Small intestine (tissue), 7 donors: ENCODE measurements at regions not wholly inside any gene's neighbourhood (a gene's known extent, or its start where the extent isn't known, plus 50 kb on each side); places are given as distances from the start of the nearest gene placed in this dataset.
A peak's percentile ranks its signal among the peaks of the same experiment; 100 is the strongest.

Source experiments
- DNase-seq, 2 donors: peaks; one replicate each; pipeline versions ENCODE4 v3.0.0 to v3.0.0-alpha.2; 2013
- FAIRE-seq: peaks from 2 replicates; lab custom pipeline; 2012; peaks lifted over from hg19 to GRCh38; lab: Jason Lieb, UNC
- H3K27ac ChIP-seq, 3 donors: one replicate each; pipeline ENCODE4 v1.5.1; 2013; ENCODE audit warnings: low read length in 2 of 3, mild to moderate bottlenecking in 2 of 3, control low read depth in 1 of 3, inconsistent platforms in 1 of 3, low read depth in 1 of 3, moderate library complexity in 1 of 3
- H3K27me3 ChIP-seq, 3 donors: one replicate each; pipeline ENCODE4 v1.6.1; 2013; ENCODE audit warnings: low read length in 3 of 3, inconsistent platforms in 1 of 3; ENCODE audit not compliant: control insufficient read depth in 3 of 3, insufficient read depth in 3 of 3
- H3K36me3 ChIP-seq, 3 donors: one replicate each; pipeline ENCODE4 v1.6.1; 2013; ENCODE audit warnings: low read length in 3 of 3, inconsistent platforms in 1 of 3, low read depth in 1 of 3, mild to moderate bottlenecking in 1 of 3, moderate library complexity in 1 of 3; ENCODE audit not compliant: control insufficient read depth in 3 of 3, insufficient read depth in 2 of 3
- H3K4me1 ChIP-seq, 3 donors: one replicate each; pipeline ENCODE4 v1.6.1; 2013; ENCODE audit warnings: low read length in 2 of 3, inconsistent platforms in 1 of 3, low read depth in 1 of 3, mild to moderate bottlenecking in 1 of 3, moderate library complexity in 1 of 3; ENCODE audit not compliant: control insufficient read depth in 3 of 3, insufficient read depth in 2 of 3
- H3K4me3 ChIP-seq, 3 donors: one replicate each; pipeline ENCODE4 v1.5.1; 2013; ENCODE audit warnings: low read length in 3 of 3, control low read depth in 1 of 3, inconsistent platforms in 1 of 3, low read depth in 1 of 3, mild to moderate bottlenecking in 1 of 3, moderate library complexity in 1 of 3
- H3K9me3 ChIP-seq, 2 donors: one replicate each; pipeline ENCODE4 v1.6.1; 2013; ENCODE audit warnings: low read depth in 1 of 2, low read length in 1 of 2; ENCODE audit not compliant: control insufficient read depth in 2 of 2, insufficient read depth in 1 of 2
- WGBS, 3 donors: extraction: QIAGEN DNeasy Blood & Tissue Kit; methylation state at CpG; one replicate each; pipeline ENCODE4 v1.1.7; 2013; 5-methylcytosine and 5-hydroxymethylcytosine counted together
- donor health status: healthy with polysubstance abuse.
- donor health status: control.
- donor health status: control.
- donor health status: Bipolar disorder and iron deficiency.
- donor health status: healthy.

DNA sequence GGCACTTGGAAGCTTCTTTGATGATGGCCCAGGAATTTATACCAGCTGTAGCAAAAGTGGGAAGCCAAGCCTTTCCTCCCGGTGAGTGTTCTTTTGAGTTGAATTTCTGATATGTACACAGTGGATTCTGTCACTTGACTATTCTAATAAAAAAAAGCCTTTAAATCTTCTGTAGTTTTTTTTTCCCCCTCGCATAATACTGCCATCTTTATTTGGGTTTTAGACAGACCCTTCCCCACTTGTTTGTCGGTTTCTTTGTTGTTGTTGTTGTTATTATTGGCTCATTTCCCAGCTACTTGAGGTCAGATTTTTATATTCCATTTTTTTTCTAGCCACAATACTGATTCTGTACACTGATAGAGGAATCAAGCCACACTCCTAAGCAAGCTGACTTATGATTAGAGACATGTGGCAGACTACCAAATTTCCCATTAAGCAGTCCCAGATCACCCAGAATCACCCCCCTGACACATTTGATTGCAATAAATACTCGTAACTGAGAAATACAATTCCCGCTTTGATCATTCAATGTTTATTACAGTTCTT lies 122.4 kb upstream of the IL12A start:
- no peaks in the 10 kb centered on the region for H3K9me3 ChIP-seq
- no peaks in the 10 kb centered on the region for H3K27me3 ChIP-seq
- H3K4me3 ChIP-seq: no peak overlapping the region
- H3K36me3 ChIP-seq: no peaks in the 10 kb centered on the region
- WGBS, 3 donors: 63 to 78% (median 74%) methylated on average over 5 of the region's 5 CpGs
- peaks cover 0 to 5% (median 0%) of the 10 kb centered on the region in 3 donors for H3K4me1 ChIP-seq
- no peak for FAIRE-seq
- DNase-seq: no peak
- H3K27ac ChIP-seq: no peak overlapping the region

DNA sequence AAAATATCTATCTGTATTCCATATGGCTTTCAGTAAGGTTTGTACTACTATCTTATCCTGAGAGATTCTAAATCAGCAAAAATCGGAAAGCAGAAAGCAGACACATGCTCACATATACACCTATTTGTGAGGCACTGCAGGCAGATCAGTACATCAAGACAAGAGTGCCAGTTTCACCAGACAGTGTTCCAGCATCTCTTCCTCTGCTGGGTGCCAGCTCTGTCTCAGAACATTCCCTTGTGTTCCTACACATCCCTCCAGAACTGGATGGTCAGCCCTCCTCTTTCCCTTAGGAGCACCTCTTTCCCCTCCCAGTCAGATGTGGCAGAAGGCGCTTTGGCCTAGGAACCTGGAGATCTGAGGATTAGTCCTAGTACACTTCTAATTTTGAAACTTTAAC lies 121.3 kb upstream of the IL12A start:
- 91 to 95% (median 94%) methylated on average over 2 of the region's 2 CpGs for WGBS, 3 donors
- no peak for FAIRE-seq

DNA sequence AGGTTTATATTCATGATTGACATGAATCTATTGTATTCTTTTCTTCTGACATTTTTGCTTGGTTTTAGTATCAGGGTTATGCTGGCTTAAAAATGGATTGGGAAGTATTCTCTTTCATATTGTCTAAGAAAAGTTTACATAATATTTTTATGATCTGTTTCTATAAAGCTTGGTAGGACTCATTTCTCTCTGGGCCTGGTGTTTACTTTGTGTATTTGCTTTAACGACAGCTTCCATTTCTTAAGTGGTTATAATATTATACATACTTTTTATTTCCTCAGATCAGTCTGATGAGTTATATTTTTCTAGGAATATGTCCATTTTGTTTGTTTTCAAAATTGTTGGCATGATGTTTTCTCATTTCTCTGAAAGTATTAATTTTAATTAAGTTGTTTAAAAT lies 117.9 kb upstream of the IL12A start:
- Histone ChIP-seq H3K9me3 (no peaks in the 10 kb centered on the region), H3K36me3 (no peaks in the 10 kb centered on the region), H3K27ac (no peak overlapping the region), H3K4me3 (no peak overlapping the region), H3K27me3 (no peaks in the 10 kb centered on the region), H3K4me1 (no peaks in the 10 kb centered on the region)
- 65 to 88% (median 71%) methylated on average over 1 of the region's 1 CpG for WGBS, 3 donors
- no peak for DNase-seq
- no peak for FAIRE-seq

More for the DNA sequence above, 121.3 kb upstream of the IL12A start:
- peaks cover 0 to 5% (median 0%) of the 10 kb centered on the region in 3 donors for H3K4me1 ChIP-seq
- no peak for DNase-seq
- H3K36me3 ChIP-seq: no peaks in the 10 kb centered on the region
- no peaks in the 10 kb centered on the region for H3K27me3 ChIP-seq
- no peaks in the 10 kb centered on the region for H3K9me3 ChIP-seq
- H3K4me3 ChIP-seq: no peak overlapping the region
- no peak overlapping the region for H3K27ac ChIP-seq

DNA sequence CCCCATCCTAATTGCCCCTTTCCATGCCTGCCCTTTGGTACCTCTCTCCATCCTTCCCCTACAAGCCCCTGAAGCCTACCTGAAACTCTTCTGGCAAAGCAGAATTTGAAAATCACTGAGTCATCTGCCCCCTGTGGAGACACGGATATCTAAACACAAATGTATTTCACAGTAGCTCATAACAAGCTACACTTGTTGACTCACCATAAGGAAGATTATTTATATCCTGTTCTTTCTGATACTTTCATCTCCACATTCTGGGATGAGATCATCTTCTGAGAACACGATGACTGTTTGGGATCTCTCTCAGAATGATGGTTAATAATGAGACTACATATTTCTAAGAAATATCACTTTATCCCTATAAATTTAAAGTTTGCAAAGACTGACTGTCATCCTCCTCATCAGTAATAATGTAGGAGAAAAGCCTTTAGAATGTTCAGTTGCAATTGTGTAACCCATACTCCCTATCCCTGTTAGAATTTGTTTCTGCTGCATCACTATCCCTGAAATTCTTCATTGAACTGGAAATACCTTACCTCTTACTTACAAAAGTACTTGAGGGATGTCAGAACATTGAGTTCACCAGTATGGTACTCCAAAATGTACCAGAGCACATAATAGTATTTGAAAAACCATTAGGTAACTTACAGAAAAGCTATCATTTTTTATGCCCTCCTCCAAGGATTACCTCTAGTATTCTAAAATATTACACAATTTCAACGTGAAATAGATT lies 116.1 kb upstream of the IL12A start:
- 52 to 65% (median 59%) methylated on average over 3 of the region's 3 CpGs for WGBS, 3 donors
- no peak for FAIRE-seq

DNA sequence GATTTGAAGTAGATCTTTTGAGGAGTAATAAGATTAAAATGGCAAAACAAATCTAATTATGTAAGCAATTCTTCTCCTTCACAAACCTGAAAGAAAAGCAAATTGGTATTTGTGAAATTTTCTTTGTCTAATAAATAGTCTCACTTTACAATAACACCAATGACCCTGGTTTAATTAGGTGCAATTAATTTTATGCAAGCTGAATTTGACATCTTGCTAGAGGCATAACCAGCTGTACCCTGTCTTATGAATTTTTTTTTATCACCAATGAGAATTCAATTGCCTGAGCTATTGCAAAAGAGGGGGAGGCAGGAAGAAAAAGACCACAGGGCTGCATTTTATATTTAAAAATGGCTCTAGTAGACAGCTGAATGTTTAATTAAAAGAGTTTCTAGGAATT lies 113.5 kb upstream of the IL12A start:
- no peak overlapping the region for H3K4me3 ChIP-seq
- no peak for FAIRE-seq

More for the DNA sequence above, 116.1 kb upstream of the IL12A start:
- DNase-seq: no peak
- Histone ChIP-seq H3K9me3 (no peaks in the 10 kb centered on the region), H3K36me3 (no peaks in the 10 kb centered on the region), H3K4me3 (no peak overlapping the region), H3K27me3 (no peaks in the 10 kb centered on the region), H3K4me1 (no peaks in the 10 kb centered on the region), H3K27ac (no peak overlapping the region)

DNA sequence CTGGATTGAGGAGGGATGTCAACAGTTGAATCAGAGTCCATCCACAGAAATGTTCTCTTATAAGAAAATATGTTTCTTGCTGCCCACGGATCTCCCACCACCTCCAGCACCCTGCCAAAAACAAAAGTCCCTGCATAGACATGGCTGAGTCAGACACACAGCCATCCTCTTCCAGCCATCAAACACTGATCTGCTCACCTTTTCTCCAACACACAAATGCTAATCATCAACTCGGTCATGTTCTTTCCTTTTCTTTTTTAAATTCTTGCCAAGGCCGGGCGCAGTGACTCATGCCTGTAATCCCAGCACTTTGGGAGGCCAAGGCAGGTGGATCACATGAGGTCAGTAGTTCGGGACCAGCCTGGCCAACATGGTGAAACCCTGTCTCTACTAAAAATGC lies 110.7 kb upstream of the IL12A start:
- H3K27me3 ChIP-seq: no peaks in the 10 kb centered on the region
- DNase-seq: no peak
- H3K9me3 ChIP-seq: no peaks in the 10 kb centered on the region
- H3K27ac ChIP-seq: no peak overlapping the region
- FAIRE-seq: no peak
- no peak overlapping the region for H3K4me3 ChIP-seq
- no peaks in the 10 kb centered on the region for H3K4me1 ChIP-seq
- no peaks in the 10 kb centered on the region for H3K36me3 ChIP-seq
- WGBS, 3 donors: 71 to 85% (median 82%) methylated on average over 5 of the region's 5 CpGs

More for the DNA sequence above, 113.5 kb upstream of the IL12A start:
- no peak overlapping the region for H3K27ac ChIP-seq
- H3K36me3 ChIP-seq: no peaks in the 10 kb centered on the region
- no peaks in the 10 kb centered on the region for H3K9me3 ChIP-seq
- H3K27me3 ChIP-seq: no peaks in the 10 kb centered on the region
- no peaks in the 10 kb centered on the region for H3K4me1 ChIP-seq
- DNase-seq: no peak

DNA sequence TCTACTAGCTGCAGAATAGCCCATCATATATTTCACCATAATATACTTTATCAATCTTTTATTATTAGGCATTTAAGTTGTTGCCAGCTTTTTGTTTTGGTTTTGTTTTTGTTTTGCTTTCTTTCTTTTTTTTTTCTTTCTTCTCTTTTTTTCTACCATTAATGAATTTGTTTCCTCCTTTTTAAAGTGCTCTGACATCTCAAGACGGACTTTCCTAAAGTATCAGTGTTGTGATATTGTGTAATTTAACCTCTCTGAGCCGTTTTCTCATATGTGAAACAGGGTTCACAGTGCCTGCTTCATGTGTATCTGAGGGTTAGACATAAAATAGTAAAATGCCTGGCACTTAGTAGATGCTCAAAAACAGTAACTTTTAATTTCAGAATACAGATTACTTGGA lies 109.5 kb upstream of the IL12A start:
- 47 to 65% (median 49%) methylated on average over 2 of the region's 2 CpGs for WGBS, 3 donors
- H3K27ac ChIP-seq: no peak overlapping the region
- DNase-seq: no peak
- no peaks in the 10 kb centered on the region for H3K9me3 ChIP-seq
- no peaks in the 10 kb centered on the region for H3K36me3 ChIP-seq
- no peak overlapping the region for H3K4me3 ChIP-seq
- FAIRE-seq: peak; percentile 36
- H3K27me3 ChIP-seq: no peaks in the 10 kb centered on the region
- H3K4me1 ChIP-seq: no peaks in the 10 kb centered on the region

DNA sequence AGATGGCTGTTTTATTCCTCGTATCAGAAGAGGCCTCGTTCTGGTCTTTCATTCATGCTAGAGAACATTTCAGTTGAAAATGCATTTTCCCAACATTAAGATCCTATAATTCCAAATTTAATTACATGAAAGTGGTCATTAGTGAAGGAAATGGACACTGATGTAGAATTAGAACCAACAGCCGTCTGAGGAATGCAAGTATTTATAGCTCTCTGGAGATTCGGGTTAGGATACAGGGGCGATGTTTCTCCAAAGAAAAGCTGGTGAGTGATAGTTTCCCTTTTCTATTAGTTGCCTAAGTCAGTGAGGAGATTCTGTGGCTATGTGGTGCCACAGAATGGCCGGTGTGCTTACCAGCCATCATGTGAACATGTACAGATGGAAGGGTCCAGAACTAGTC lies 109.0 kb upstream of the IL12A start:
- no peak for DNase-seq
- 69 to 74% (median 74%) methylated on average over 6 of the region's 6 CpGs for WGBS, 3 donors
- H3K4me1 ChIP-seq: no peaks in the 10 kb centered on the region
- FAIRE-seq: no peak
- no peaks in the 10 kb centered on the region for H3K27me3 ChIP-seq
- no peak overlapping the region for H3K27ac ChIP-seq
- H3K9me3 ChIP-seq: no peaks in the 10 kb centered on the region
- no peaks in the 10 kb centered on the region for H3K36me3 ChIP-seq
- H3K4me3 ChIP-seq: no peak overlapping the region

DNA sequence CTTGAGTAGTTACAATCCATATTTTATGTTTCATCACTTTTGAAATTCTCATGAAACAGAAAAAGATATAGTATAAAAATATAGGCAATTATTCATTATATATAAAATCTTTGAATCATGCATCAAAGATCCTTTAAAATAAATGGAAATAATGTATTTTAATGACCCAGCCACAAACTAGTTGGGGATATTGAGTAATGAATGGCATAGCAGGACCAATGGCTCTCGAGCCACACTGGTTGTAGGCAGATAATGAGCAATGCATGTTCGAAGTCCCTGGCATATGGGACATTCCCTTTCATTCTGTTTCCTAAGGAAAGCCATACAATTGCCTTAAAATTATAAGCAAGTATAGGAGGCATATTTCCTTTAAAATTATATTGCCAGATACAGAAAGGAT lies 107.4 kb upstream of the IL12A start:
- no peak overlapping the region for H3K4me3 ChIP-seq
- H3K4me1 ChIP-seq: no peaks in the 10 kb centered on the region
- no peak for DNase-seq
- no peaks in the 10 kb centered on the region for H3K27me3 ChIP-seq
- H3K9me3 ChIP-seq: no peaks in the 10 kb centered on the region
- no peak for FAIRE-seq
- WGBS, 3 donors: 69 to 74% (median 72%) methylated on average over 2 of the region's 2 CpGs
- no peak overlapping the region for H3K27ac ChIP-seq
- H3K36me3 ChIP-seq: no peaks in the 10 kb centered on the region
